ENCODE measurements at regions not wholly inside any gene's neighbourhood (a gene's known extent, or its start where the extent isn't known, plus 50 kb on each side); places are given as distances from the start of the nearest gene placed in this dataset.

- Histone ChIP-seq H3K27me3 (ENCODE audit: insufficient read depth, low read length, poor library complexity) (no peaks in the 10 kb centered on the region), H3K27ac (ENCODE audit: low read depth, low read length) (no peak overlapping the region), H2AK5ac (ENCODE audit: low read length) (no peak overlapping the region), H3K79me2 (ENCODE audit: control insufficient read depth, insufficient read depth, low read length) (no peaks in the 10 kb centered on the region), H3K56ac (ENCODE audit: low read length) (no peak overlapping the region), H4K5ac (ENCODE audit: low read length) (no peak overlapping the region), H3K4ac (ENCODE audit: low read depth, low read length) (no peak overlapping the region), H2BK5ac (ENCODE audit: low read length) (no peak overlapping the region), H3K79me1 (ENCODE audit: low read length) (no peaks in the 10 kb centered on the region), H4K8ac (ENCODE audit: low read depth, low read length) (no peak overlapping the region), H3K36me3 (ENCODE audit: control insufficient read depth, insufficient read depth, low read length) (no peaks in the 10 kb centered on the region), H2BK15ac (replicated peaks; ENCODE audit: low read depth) (no peak overlapping the region), H3K18ac (ENCODE audit: low read length) (no peak overlapping the region), H3K9ac (ENCODE audit: low read length) (no peak overlapping the region), H3K4me1 (ENCODE audit: control insufficient read depth, low read depth, low read length) (no peaks in the 10 kb centered on the region), H2BK120ac (ENCODE audit: low read depth, low read length) (no peak overlapping the region), H3K4me3 (ENCODE audit: low read length) (no peak overlapping the region), H3K23ac (ENCODE audit: low read length) (no peak overlapping the region), H3K4me2 (ENCODE audit: low read length) (no peak overlapping the region)
- no peak for DNase-seq
Measured at GRCh38 chr4:52198294-52198693, 147.2 kb downstream of the SPATA18 start.

- no peak overlapping the region for H2BK15ac ChIP-seq (replicated peaks; ENCODE audit: low read depth)
- H3K4ac ChIP-seq (ENCODE audit: low read depth, low read length) = no peak overlapping the region
- H2BK5ac ChIP-seq (ENCODE audit: low read length) = no peak overlapping the region
- H3K4me2 ChIP-seq (ENCODE audit: low read length) = no peak overlapping the region
- no peak overlapping the region for H3K18ac ChIP-seq (ENCODE audit: low read length)
- H3K27me3 ChIP-seq (ENCODE audit: insufficient read depth, low read length, poor library complexity) = no peaks in the 10 kb centered on the region
- DNase-seq = peak; percentile 23
- no peaks in the 10 kb centered on the region for H3K79me1 ChIP-seq (ENCODE audit: low read length)
- H3K4me1 ChIP-seq (ENCODE audit: control insufficient read depth, low read depth, low read length) = no peaks in the 10 kb centered on the region
- H3K56ac ChIP-seq (ENCODE audit: low read length) = no peak overlapping the region
- H3K79me2 ChIP-seq (ENCODE audit: control insufficient read depth, insufficient read depth, low read length) = no peaks in the 10 kb centered on the region
- no peak overlapping the region for H4K5ac ChIP-seq (ENCODE audit: low read length)
- no peak overlapping the region for H2BK120ac ChIP-seq (ENCODE audit: low read depth, low read length)
- no peak overlapping the region for H3K4me3 ChIP-seq (ENCODE audit: low read length)
- H3K36me3 ChIP-seq (ENCODE audit: control insufficient read depth, insufficient read depth, low read length) = no peaks in the 10 kb centered on the region
- H3K27ac ChIP-seq (ENCODE audit: low read depth, low read length) = no peak overlapping the region
- H3K23ac ChIP-seq (ENCODE audit: low read length) = no peak overlapping the region
- no peak overlapping the region for H4K8ac ChIP-seq (ENCODE audit: low read depth, low read length)
- no peak overlapping the region for H3K9ac ChIP-seq (ENCODE audit: low read length)
- no CpG with 5 or more reads among the region's 3 CpGs for WGBS (ENCODE audit: extremely low coverage, insufficient coverage, low lambda C conversion rate)
- peak overlapping the region; percentile 36 for H2AK5ac ChIP-seq (ENCODE audit: low read length)
Measured at GRCh38 chr4:52199574-52200338, 148.7 kb downstream of the SPATA18 start.

- Histone ChIP-seq H3K4me1 (ENCODE audit: control insufficient read depth, low read depth, low read length) (no peaks in the 10 kb centered on the region), H2AK5ac (ENCODE audit: low read length) (no peak overlapping the region), H3K4ac (ENCODE audit: low read depth, low read length) (no peak overlapping the region), H3K79me1 (ENCODE audit: low read length) (no peaks in the 10 kb centered on the region), H3K4me3 (ENCODE audit: low read length) (no peak overlapping the region), H3K27me3 (ENCODE audit: insufficient read depth, low read length, poor library complexity) (no peaks in the 10 kb centered on the region), H3K9ac (ENCODE audit: low read length) (no peak overlapping the region), H3K36me3 (ENCODE audit: control insufficient read depth, insufficient read depth, low read length) (no peaks in the 10 kb centered on the region), H3K23ac (ENCODE audit: low read length) (no peak overlapping the region), H3K18ac (ENCODE audit: low read length) (no peak overlapping the region), H3K79me2 (ENCODE audit: control insufficient read depth, insufficient read depth, low read length) (no peaks in the 10 kb centered on the region), H2BK15ac (replicated peaks; ENCODE audit: low read depth) (no peak overlapping the region), H2BK5ac (ENCODE audit: low read length) (no peak overlapping the region), H4K8ac (ENCODE audit: low read depth, low read length) (no peak overlapping the region), H2BK120ac (ENCODE audit: low read depth, low read length) (no peak overlapping the region), H4K5ac (ENCODE audit: low read length) (no peak overlapping the region), H3K27ac (ENCODE audit: low read depth, low read length) (no peak overlapping the region), H3K4me2 (ENCODE audit: low read length) (no peak overlapping the region), H3K56ac (ENCODE audit: low read length) (no peak overlapping the region)
- peak; percentile 65 for DNase-seq
- no CpG with 5 or more reads among the region's 4 CpGs for WGBS (ENCODE audit: extremely low coverage, insufficient coverage, low lambda C conversion rate)
Measured at GRCh38 chr4:52200339-52200725, 149.2 kb downstream of the SPATA18 start.

GRCh38 chr4:52201715-52202114 is 150.6 kb downstream of the SPATA18 start:
- H3K23ac ChIP-seq (ENCODE audit: low read length) = no peak overlapping the region
- H3K56ac ChIP-seq (ENCODE audit: low read length) = no peak overlapping the region
- WGBS (ENCODE audit: extremely low coverage, insufficient coverage, low lambda C conversion rate) = no CpG with 5 or more reads among the region's 1 CpG
- no peak overlapping the region for H3K4me3 ChIP-seq (ENCODE audit: low read length)
- H4K5ac ChIP-seq (ENCODE audit: low read length) = no peak overlapping the region
- no peak overlapping the region for H2AK5ac ChIP-seq (ENCODE audit: low read length)
- H3K79me2 ChIP-seq (ENCODE audit: control insufficient read depth, insufficient read depth, low read length) = no peaks in the 10 kb centered on the region
- H3K4me2 ChIP-seq (ENCODE audit: low read length) = no peak overlapping the region
- no peak overlapping the region for H3K4ac ChIP-seq (ENCODE audit: low read depth, low read length)
- no peak overlapping the region for H3K18ac ChIP-seq (ENCODE audit: low read length)
- H2BK120ac ChIP-seq (ENCODE audit: low read depth, low read length) = no peak overlapping the region
- H3K79me1 ChIP-seq (ENCODE audit: low read length) = no peaks in the 10 kb centered on the region
- H2BK5ac ChIP-seq (ENCODE audit: low read length) = no peak overlapping the region
- H4K8ac ChIP-seq (ENCODE audit: low read depth, low read length) = no peak overlapping the region
- no peaks in the 10 kb centered on the region for H3K27me3 ChIP-seq (ENCODE audit: insufficient read depth, low read length, poor library complexity)
- H3K27ac ChIP-seq (ENCODE audit: low read depth, low read length) = no peak overlapping the region
- H3K9ac ChIP-seq (ENCODE audit: low read length) = no peak overlapping the region
- no peak overlapping the region for H2BK15ac ChIP-seq (replicated peaks; ENCODE audit: low read depth)
- peak; percentile 84 for DNase-seq
- no peaks in the 10 kb centered on the region for H3K36me3 ChIP-seq (ENCODE audit: control insufficient read depth, insufficient read depth, low read length)
- H3K4me1 ChIP-seq (ENCODE audit: control insufficient read depth, low read depth, low read length) = no peaks in the 10 kb centered on the region

GRCh38 chr4:52202251-52202779 is 151.2 kb downstream of the SPATA18 start:
- Histone ChIP-seq H2AK5ac (ENCODE audit: low read length) (no peak overlapping the region), H3K79me1 (ENCODE audit: low read length) (no peaks in the 10 kb centered on the region), H3K4me2 (ENCODE audit: low read length) (no peak overlapping the region), H3K4me3 (ENCODE audit: low read length) (no peak overlapping the region), H2BK5ac (ENCODE audit: low read length) (no peak overlapping the region), H3K79me2 (ENCODE audit: control insufficient read depth, insufficient read depth, low read length) (no peaks in the 10 kb centered on the region), H3K56ac (ENCODE audit: low read length) (no peak overlapping the region), H2BK120ac (ENCODE audit: low read depth, low read length) (no peak overlapping the region), H3K27ac (ENCODE audit: low read depth, low read length) (no peak overlapping the region), H3K18ac (ENCODE audit: low read length) (no peak overlapping the region), H3K36me3 (ENCODE audit: control insufficient read depth, insufficient read depth, low read length) (no peaks in the 10 kb centered on the region), H4K5ac (ENCODE audit: low read length) (no peak overlapping the region), H3K9ac (ENCODE audit: low read length) (no peak overlapping the region), H3K4me1 (ENCODE audit: control insufficient read depth, low read depth, low read length) (no peaks in the 10 kb centered on the region), H3K27me3 (ENCODE audit: insufficient read depth, low read length, poor library complexity) (no peaks in the 10 kb centered on the region), H2BK15ac (replicated peaks; ENCODE audit: low read depth) (no peak overlapping the region), H3K23ac (ENCODE audit: low read length) (no peak overlapping the region), H4K8ac (ENCODE audit: low read depth, low read length) (no peak overlapping the region), H3K4ac (ENCODE audit: low read depth, low read length) (no peak overlapping the region)
- DNase-seq = peak; percentile 91
- no CpG with 5 or more reads among the region's 4 CpGs for WGBS (ENCODE audit: extremely low coverage, insufficient coverage, low lambda C conversion rate)

- H2BK5ac ChIP-seq (ENCODE audit: low read length) = no peak overlapping the region
- H3K4me3 ChIP-seq (ENCODE audit: low read length) = no peak overlapping the region
- H2AK5ac ChIP-seq (ENCODE audit: low read length) = no peak overlapping the region
- H3K36me3 ChIP-seq (ENCODE audit: control insufficient read depth, insufficient read depth, low read length) = no peaks in the 10 kb centered on the region
- H3K18ac ChIP-seq (ENCODE audit: low read length) = no peak overlapping the region
- WGBS (ENCODE audit: extremely low coverage, insufficient coverage, low lambda C conversion rate) = no CpG with 5 or more reads among the region's 1 CpG
- no peaks in the 10 kb centered on the region for H3K79me1 ChIP-seq (ENCODE audit: low read length)
- peak; percentile 74 for DNase-seq
- H2BK15ac ChIP-seq (replicated peaks; ENCODE audit: low read depth) = no peak overlapping the region
- H3K4me1 ChIP-seq (ENCODE audit: control insufficient read depth, low read depth, low read length) = no peaks in the 10 kb centered on the region
- no peak overlapping the region for H3K56ac ChIP-seq (ENCODE audit: low read length)
- H3K4ac ChIP-seq (ENCODE audit: low read depth, low read length) = no peak overlapping the region
- H2BK120ac ChIP-seq (ENCODE audit: low read depth, low read length) = no peak overlapping the region
- no peak overlapping the region for H3K27ac ChIP-seq (ENCODE audit: low read depth, low read length)
- no peak overlapping the region for H3K4me2 ChIP-seq (ENCODE audit: low read length)
- no peak overlapping the region for H3K23ac ChIP-seq (ENCODE audit: low read length)
- H3K79me2 ChIP-seq (ENCODE audit: control insufficient read depth, insufficient read depth, low read length) = no peaks in the 10 kb centered on the region
- no peak overlapping the region for H4K5ac ChIP-seq (ENCODE audit: low read length)
- no peak overlapping the region for H4K8ac ChIP-seq (ENCODE audit: low read depth, low read length)
- H3K9ac ChIP-seq (ENCODE audit: low read length) = no peak overlapping the region
- H3K27me3 ChIP-seq (ENCODE audit: insufficient read depth, low read length, poor library complexity) = no peaks in the 10 kb centered on the region
Measured at GRCh38 chr4:52202931-52203330, 151.8 kb downstream of the SPATA18 start.
